ENCODE measurements at regions not wholly inside any gene's neighbourhood (a gene's known extent, or its start where the extent isn't known, plus 50 kb on each side); places are given as distances from the start of the nearest gene placed in this dataset.
A peak's percentile ranks its signal among the peaks of the same experiment; 100 is the strongest.

DNA sequence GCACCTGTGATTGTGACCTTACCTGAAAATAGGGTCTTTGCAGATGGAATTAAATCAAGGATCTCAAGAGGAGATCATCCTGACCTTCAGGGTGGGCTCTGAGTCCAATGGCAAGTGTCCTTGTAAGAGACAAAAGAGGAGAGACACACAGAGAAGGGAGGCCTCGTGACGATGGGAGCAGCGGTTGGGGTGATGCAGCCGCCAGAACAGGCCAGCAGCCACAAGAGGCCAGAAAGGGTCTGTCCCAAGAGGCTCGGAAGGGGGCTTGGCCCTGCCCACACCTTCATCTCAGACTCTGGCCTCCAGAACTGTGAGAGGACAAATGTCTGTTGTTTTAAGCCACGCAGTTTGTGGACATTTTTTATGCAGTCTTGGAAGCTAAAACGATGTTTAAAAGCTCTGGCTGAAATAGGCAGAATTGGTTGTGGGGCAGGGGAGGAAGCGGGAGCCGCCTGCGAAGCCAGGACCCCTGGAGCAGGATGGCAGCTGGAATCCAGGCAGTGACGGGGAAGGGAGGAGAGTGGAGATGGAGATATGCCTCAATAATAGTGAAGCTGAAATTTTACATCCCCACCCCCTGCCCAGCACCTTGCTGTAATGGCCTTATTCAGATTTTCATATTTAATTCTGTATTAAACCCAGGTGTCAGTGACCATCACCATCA is 216.4 kb downstream of the ANKRD60 start:
- DNase-seq = no peak

DNA sequence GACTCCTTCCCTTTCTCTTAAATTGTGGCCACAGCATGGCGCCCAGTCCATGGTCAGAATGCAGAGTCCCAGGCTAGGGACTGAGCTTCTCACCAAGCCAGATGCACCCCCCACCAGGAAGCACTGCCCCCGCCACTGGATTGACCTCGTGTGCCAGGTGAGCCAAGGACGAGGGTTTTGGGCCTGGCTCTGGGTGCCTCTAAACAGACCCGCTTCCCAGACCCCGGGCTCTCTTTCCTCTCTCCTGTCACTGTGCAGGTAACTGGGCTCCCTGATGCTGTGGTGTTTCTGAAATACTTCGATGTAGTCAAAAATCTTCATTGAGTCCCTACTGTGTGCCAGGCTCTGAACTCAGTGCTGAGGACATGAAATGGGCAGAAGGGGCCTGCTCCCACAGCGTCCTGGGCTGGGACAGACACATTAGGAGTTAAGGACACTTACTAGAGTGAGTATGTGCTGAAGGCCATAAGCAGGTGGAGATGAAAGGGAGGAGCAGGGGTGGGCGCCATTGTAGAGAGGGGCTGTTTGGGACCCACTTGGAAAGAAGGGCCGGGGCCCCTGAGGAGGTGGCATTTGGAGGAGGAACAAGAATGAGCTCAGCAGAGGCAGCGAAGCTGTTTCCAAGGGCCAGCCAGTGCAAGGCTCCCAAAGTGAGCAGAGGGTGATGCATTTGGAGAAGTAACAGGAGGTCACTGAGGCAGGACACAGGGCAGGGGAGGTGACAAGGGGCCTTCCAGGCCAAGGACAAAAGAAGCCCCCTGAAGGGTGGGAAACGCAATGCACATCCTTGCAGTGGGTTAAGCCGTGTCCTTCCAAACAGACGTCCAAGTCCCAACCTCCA is 217.1 kb downstream of the ANKRD60 start:
- no peak for DNase-seq

DNA sequence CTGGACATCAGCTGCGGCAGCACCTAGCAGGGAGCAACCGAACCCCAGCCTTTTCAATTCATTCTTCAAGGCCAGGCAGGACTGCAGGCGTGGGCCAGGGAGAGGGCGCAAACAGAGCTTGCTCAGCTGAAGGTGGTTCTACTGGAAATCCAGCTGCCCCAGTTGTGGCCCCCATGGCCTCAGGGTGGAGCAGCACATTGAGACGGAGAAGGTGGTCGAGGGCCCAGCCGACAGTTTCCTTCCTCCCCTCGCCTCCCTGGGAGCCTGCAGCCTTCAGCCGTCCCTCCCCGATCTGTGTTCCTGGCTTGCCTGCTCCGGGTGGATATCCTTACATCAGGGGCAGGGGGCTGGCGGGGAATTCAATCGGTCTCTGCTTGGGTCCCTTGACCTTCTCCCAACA is 217.8 kb downstream of the ANKRD60 start:
- no peak for DNase-seq

DNA sequence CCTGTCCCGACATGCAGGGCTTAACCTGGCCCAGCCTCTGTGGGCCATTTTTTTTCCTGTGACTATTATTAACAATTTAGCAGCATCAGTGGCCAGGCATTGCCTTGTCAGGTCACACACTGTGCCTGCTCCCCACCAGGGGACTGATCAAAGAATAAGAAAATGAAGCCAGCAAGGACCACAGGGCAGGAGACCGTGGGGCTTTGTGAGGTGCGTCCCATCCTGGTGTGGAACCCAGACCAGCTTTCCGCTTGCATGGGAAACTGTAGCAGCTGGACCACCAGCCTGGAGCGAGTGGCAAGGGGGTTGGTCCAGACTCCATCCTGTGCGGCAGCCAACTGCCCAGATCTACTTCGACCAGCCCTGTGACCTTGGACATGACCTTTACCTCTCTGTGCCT is 218.3 kb downstream of the ANKRD60 start:
- no peak for DNase-seq

DNA sequence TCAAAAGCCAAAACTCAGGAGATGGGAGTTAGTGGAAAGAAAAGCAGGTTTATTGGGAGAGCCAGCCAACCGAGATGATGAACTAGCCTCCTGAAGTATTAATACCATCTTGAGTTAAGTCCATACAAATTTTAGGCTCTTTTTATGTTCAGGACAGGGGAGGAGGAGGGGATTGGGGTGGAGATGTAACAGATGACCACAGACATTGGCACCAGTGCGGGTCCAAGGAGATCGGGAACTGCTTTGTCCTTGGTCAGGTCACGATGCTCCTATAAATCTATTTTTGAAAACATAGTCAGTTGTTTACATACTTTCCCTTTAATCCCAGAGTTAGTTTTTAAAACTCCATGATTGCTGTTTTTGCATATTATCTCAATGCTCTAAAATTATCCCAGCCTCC is 219.6 kb downstream of the ANKRD60 start:
- DNase-seq = no peak

- DNase-seq = no peak
These were observed 220.0 kb downstream of the ANKRD60 start for GRCh38 chr20:58008413-58008812.

DNA sequence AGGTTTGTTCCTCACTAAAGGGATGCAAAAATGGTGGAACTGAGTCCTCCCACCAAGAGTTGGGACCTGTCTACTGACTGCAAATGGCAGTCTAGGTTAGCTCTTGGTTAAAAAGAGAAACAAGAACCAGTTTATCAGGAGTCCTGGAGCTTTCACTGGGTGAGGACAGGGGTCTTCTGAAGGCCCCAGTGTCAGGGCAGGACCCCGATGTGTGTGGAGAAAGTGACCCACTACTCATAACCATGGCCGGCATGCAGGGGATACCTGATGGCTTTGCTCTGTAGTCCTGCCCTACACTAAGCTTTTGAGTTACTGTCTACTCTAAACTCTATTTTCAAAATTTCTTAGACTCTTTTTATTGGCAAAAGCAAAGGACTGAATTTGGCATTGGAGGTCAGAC is 220.5 kb downstream of the ANKRD60 start:
- no peak for DNase-seq

DNA sequence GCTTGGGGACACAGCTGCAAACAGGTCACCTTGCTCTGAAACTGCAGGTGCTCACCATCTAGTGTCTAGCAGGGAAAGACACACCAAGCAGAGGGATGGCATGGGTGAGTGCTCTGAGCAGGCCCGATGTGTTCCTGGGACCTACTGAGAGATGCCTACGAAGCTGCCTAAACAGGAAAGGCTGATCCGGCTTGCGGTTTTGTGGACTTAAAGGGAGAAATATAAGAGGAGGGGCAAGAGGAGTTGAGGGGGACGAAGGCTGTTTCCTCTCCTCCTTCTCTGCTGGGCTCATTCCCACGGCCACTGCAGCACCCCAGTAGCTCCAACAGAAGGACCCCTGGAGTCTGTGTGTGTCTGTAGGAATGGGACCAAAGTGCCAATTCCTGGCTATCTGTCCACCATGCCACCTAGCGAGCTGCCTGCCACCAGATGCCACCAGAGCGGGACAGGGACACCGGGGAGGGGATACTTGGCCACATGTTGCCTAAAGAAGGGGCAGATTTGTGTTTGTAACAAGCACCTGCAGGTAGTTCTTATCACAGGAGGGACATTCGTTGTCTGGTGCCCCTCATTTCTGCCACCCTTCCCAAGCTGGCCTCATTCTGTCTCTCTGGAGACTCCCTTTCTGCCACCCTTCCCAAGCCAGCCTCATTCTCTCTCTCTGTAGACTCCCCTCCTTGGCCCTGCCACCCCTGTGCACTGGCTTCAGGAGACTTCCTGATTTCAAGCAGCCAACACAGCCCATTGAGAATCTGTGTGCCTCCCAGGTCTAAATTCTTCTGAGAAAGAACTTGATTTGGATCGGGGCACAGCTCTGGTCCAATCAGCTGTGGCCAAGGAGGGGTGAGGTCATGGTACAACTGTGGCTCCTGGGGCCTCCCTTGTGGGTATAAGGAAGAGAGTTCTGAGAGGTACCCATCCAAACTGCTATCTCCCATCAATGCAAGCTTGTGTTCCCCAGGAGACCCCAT is 221.8 kb downstream of the ANKRD60 start:
- no peak for DNase-seq

GRCh38 chr20:58005581-58006345 is 222.7 kb downstream of the ANKRD60 start:
- DNase-seq = no peak

DNA sequence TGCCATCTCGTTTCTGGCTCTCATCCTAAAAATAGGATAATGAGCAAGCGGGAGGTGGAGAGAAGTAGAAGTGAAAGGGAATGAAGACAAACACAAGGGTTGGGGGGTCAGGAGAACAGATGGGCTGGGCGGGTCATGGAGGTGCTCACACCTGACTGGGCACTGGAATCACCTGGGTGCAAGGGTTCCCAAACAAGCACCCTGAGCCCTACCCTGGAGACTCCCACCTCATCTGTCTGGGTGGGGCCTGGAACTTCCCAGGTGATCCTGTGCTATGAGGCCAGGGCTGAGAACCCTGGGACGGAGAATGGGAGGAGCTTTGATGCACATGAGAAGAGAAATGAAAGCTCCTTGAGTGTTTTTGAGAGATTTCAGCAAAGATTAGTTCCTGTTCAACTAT is 223.6 kb downstream of the ANKRD60 start:
- DNase-seq = no peak

- DNase-seq = no peak
These were observed 224.3 kb downstream of the ANKRD60 start for GRCh38 chr20:58004146-58004545.

GRCh38 chr20:58003525-58003924 is 224.9 kb downstream of the ANKRD60 start:
- no peak for DNase-seq

- DNase-seq = no peak
These were observed 225.6 kb downstream of the ANKRD60 start for GRCh38 chr20:58002901-58003300.

GRCh38 chr20:58001946-58002345 is 226.5 kb downstream of the ANKRD60 start:
- no peak for DNase-seq

GRCh38 chr20:58001381-58001780 is 227.1 kb downstream of the ANKRD60 start:
- peak; percentile 69 for DNase-seq

DNA sequence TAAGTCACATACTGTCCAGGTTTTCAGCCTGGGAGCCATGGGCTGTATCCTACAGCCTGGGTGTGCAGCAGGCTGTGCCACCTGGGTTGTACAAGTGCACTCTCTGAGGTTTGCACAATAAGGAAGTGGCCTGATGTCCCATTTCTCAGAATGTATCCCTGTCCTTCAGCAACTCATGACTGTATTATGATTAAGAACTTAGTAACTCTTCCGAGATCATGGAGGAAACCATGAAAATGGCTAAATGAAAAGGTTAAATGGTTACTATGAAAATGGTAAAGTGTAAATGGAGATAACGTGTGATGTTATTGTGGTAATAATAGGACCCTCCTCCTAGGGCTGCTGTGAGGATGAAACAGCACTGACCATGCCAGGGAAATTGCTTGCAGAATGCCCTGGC is 227.6 kb downstream of the ANKRD60 start:
- no peak for DNase-seq

DNA sequence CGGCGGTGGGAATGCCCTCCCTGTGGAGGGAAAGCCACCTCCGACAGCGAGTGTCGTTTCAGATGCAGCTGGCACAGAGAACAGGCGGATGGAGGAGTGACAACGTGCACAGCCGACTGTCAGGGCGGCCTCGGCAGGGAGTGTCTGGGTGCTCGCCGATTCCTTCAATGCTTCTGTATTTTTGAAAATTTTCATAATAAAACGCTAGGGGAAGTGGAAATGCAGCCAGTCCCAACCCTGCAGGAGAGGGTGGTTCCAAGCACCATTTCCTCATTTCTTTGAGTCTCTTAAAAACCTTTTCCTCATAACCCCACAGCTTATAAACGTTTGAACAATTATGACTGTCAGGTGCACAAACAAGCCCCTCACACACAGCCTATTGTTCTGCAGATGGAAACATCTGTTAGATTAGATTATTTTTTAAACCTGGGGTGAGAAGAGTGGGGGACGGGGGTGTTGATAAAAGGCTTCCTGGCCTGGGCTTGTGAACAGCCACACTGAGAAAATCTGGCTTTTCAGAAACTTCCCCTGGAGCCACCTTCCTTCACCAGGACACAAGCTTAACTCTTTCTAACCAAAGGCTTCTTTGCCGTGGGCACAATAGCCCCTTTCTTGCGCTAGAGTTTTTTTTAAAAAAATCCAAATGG is 228.9 kb downstream of the ANKRD60 start:
- DNase-seq = peak; percentile 57

DNA sequence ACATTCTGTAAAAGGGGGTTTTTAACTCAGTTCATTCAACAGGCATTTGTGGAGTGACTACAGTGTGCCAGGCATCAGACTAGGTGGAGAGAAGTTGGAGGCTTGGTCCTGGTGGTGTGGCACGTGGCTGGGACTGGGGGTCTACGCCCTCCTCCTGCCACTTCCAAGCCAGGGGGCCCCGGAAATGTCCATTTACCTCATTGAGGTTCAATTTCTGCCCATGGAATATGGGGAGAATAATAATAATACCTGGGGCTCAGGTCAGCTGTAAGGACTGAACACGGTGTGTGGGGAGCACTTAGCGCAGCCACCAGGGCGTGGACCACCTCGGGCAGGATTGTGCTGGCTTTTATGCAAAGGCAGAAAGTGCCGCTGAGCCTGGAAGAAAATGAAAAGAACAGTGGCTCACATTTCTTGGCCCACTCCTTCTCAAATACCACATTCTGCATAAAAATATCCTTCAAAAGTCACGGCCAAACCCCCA is 229.4 kb downstream of the ANKRD60 start:
- DNase-seq = no peak

- DNase-seq = no peak
These were observed 230.2 kb downstream of the ANKRD60 start for GRCh38 chr20:57998276-57998675.

- DNase-seq = no peak
These were observed 231.2 kb downstream of the ANKRD60 start for GRCh38 chr20:57996936-57997890.

GRCh38 chr20:57996465-57996864 is 232.0 kb downstream of the ANKRD60 start:
- no peak for DNase-seq
